HEK293T (cell line): ENCODE measurements at regions not wholly inside any gene's neighbourhood (a gene's known extent, or its start where the extent isn't known, plus 50 kb on each side); places are given as distances from the start of the nearest gene placed in this dataset.

ENCODE experiments used
- ARNT ChIP-seq: fragments of 450-650 bp; IDR thresholded peaks from 2 replicates; pipeline ENCODE4 v1.6.1; 2017; ENCODE audit warnings: mild to moderate bottlenecking
- BHLHE40 ChIP-seq: fragments of 450-650 bp; IDR thresholded peaks from 2 replicates; pipeline ENCODE4 v1.6.1; 2016; ENCODE audit warnings: mild to moderate bottlenecking, moderate library complexity, borderline replicate concordance
- CTBP1 ChIP-seq: fragments of 450-650 bp; IDR thresholded peaks from 2 replicates; pipeline ENCODE4 v1.6.1; 2016; ENCODE audit warnings: borderline replicate concordance
- FOXA1 ChIP-seq: fragments of 450-650 bp; IDR thresholded peaks from 2 replicates; pipeline ENCODE4 v1.6.1; 2016; ENCODE audit warnings: mild to moderate bottlenecking
- FOXK2 ChIP-seq: fragments of 450-650 bp; IDR thresholded peaks from 2 replicates; pipeline ENCODE4 v1.6.1; 2016; ENCODE audit warnings: mild to moderate bottlenecking
- FOXM1 ChIP-seq: fragments of 450-650 bp; IDR thresholded peaks from 2 replicates; pipeline ENCODE4 v1.6.1; 2017; ENCODE audit warnings: mild to moderate bottlenecking, borderline replicate concordance
- HDGF ChIP-seq: fragments of 450-650 bp; IDR thresholded peaks from 2 replicates; pipeline ENCODE4 v1.6.1; 2017; ENCODE audit warnings: antibody characterized with exemption, borderline replicate concordance
- L3MBTL2 ChIP-seq: fragments of 450-650 bp; conservative IDR thresholded peaks from 2 replicates; pipeline ENCODE4 v1.6.1; 2016; ENCODE audit warnings: mild to moderate bottlenecking
- LEF1 ChIP-seq: fragments of 450-650 bp; IDR thresholded peaks from 2 replicates; pipeline ENCODE4 v1.6.1; 2017; ENCODE audit warnings: mild to moderate bottlenecking, borderline replicate concordance
- SP1 ChIP-seq: fragments of 450-650 bp; IDR thresholded peaks from 2 replicates; pipeline ENCODE4 v1.6.1; 2017
- TARDBP ChIP-seq: fragments of 450-650 bp; IDR thresholded peaks from 2 replicates; pipeline ENCODE4 v1.6.1; 2016
- ZNF384 ChIP-seq: fragments of 450-650 bp; IDR thresholded peaks from 2 replicates; pipeline ENCODE4 v1.6.1; 2016

GRCh38 chr12:91562476-91562875 is 379.9 kb upstream of the DCN start:
- TF ChIP-seq HDGF (no peak), FOXM1 (no peak), FOXA1 (no peak), L3MBTL2 (no peak), TARDBP (no peak), LEF1 (no peak), ZNF384 (no peak), ARNT (no peak), SP1 (no peak), BHLHE40 (no peak), FOXK2 (no peak), CTBP1 (no peak)
